Panc1 (cell line): ENCODE measurements at regions not wholly inside any gene's neighbourhood (a gene's known extent, or its start where the extent isn't known, plus 50 kb on each side); places are given as distances from the start of the nearest gene placed in this dataset.

Source experiments
- ATAC-seq: fragments of 200-7000 bp; cut with Tn5 transposase; 2 replicates; pipeline ENCODE4 v1.9.1; 2020; ENCODE audit warnings: mild to moderate bottlenecking, moderate library complexity
- BruUV-seq: library from RNA; stranded (reverse); fragments of 400-500 nt; replicated peaks from 2 replicates; lab custom pipeline; 2021; lab: Mats Ljungman, UMichigan
- CTCF ChIA-PET: fragments of 300-600 bp; sonication (Branson Sonifier 250); formaldehyde crosslinking; loops from one replicate; lab custom pipeline; 2022; ENCODE audit warnings: antibody characterized with exemption; lab: Charles Lee
- POLR2A ChIA-PET: fragments of 300-600 bp; sonication (Branson Sonifier 250); formaldehyde crosslinking; loops from one replicate; lab custom pipeline; 2022; ENCODE audit warnings: antibody characterized with exemption; lab: Charles Lee
- DNase-seq: peaks from one replicate; pipeline ENCODE4 v3.0.0-alpha.2; 2010; ENCODE audit warnings: low read depth, low spot score
- H3K27ac ChIP-seq: 2 replicates; pipeline ENCODE4 v1.5.1; 2011; ENCODE audit warnings: mild to moderate bottlenecking, low read length, inconsistent platforms
- H3K27me3 ChIP-seq: fragments of 200-500 bp; sonication (Bioruptor generic); 2 replicates; pipeline ENCODE4 v1.6.0; 2014; ENCODE audit warnings: low read length, inconsistent platforms; ENCODE audit not compliant: control insufficient read depth, insufficient read depth
- H3K36me3 ChIP-seq: fragments of 200-500 bp; sonication (Bioruptor generic); 2 replicates; pipeline ENCODE4 v1.5.1; 2014; ENCODE audit warnings: inconsistent platforms, mild to moderate bottlenecking, low read length, moderate library complexity; ENCODE audit not compliant: control insufficient read depth, insufficient read depth
- H3K4me1 ChIP-seq: 2 replicates; pipeline ENCODE4 v1.5.1; 2011; ENCODE audit warnings: inconsistent platforms, mild to moderate bottlenecking, low read length, moderate library complexity; ENCODE audit not compliant: control insufficient read depth, insufficient read depth
- H3K4me3 ChIP-seq, 2 experiments: 2 replicates each; pipeline ENCODE4 v1.5.1; 2011 to 2012; ENCODE audit warnings: low read depth in 2 of 2, low read length in 2 of 2, mild to moderate bottlenecking in 2 of 2, inconsistent platforms in 1 of 2, moderate library complexity in 1 of 2
- H3K9me3 ChIP-seq: fragments of 200-500 bp; sonication (Bioruptor generic); 2 replicates; pipeline ENCODE4 v1.5.1; 2014; ENCODE audit warnings: low read depth, mild to moderate bottlenecking, inconsistent platforms, low read length, moderate library complexity; ENCODE audit not compliant: control insufficient read depth, insufficient read depth
- POLR2AphosphoS5 ChIP-seq: IDR thresholded peaks from 2 replicates; pipeline ENCODE4 v1.6.1; 2012; ENCODE audit warnings: mild to moderate bottlenecking, low read depth, low read length, moderate library complexity
- SIN3A ChIP-seq: IDR thresholded peaks from 2 replicates; pipeline ENCODE4 v1.6.1; 2012; ENCODE audit warnings: low read depth, mild to moderate bottlenecking, low read length, moderate library complexity, borderline replicate concordance; ENCODE audit not compliant: insufficient read depth
- TCF7L2 ChIP-seq: IDR thresholded peaks from 2 replicates; pipeline ENCODE4 v1.6.1; 2011; ENCODE audit warnings: mild to moderate bottlenecking, low read depth, low read length, inconsistent platforms
- in situ Hi-C: cut with HindIII; loops from 2 replicates; pipeline ENCODE4 v1.10.0; 2016; ENCODE audit warnings: low sequenced_read_pairs, low pct_unique_long_range_greater_than_20kb
- intact Hi-C: fragments of 100-400 bp; cut with micrococcal nuclease; formaldehyde crosslinking; loops from one replicate; pipeline ENCODE4 v1.10.0; 2022; ENCODE audit not compliant: unreplicated experiment
- TF ChIP-seq, protein P1 (sequence below), 2 experiments: IDR thresholded peaks; 2 replicates each; pipeline ENCODE4 v1.6.1; 2011 to 2012; ENCODE audit warnings: low read depth in 2 of 2, control low read depth in 1 of 2, low read length in 1 of 2, mild to moderate bottlenecking in 1 of 2, moderate library complexity in 1 of 2; ENCODE audit not compliant: insufficient read depth in 1 of 2
- TF ChIP-seq, protein P2 (sequence below): fragments of 450-650 bp; IDR thresholded peaks from 2 replicates; pipeline ENCODE4 v1.5.1; 2017; ENCODE audit warnings: mild to moderate bottlenecking

DNA sequence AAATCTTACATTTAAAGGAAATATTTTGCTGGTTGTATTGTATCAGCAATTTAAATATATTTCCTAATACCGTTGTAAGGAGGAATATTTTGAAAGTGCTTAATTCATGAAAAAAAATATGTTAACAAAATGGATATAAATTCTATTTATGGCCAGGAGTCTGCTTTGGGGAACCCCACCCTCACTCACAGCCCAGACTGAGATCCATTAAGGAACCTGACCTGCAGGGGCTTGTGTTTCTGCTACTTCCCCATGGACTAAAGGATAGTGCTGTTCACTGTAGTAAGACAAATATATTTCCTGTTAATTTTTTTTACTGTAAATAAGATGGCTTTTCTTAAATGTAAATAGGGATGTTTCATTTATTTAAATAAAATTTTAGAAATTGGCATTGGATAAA lies 221.9 kb upstream of the COL3A1 start:
- Histone ChIP-seq H3K36me3 (no peaks in the 10 kb centered on the region), H3K9me3 (no peaks in the 10 kb centered on the region), H3K27ac (no peak overlapping the region), H3K4me1 (no peaks in the 10 kb centered on the region), H3K27me3 (no peaks in the 10 kb centered on the region), H3K4me3 (no peak overlapping the region)
- DNase-seq (no peak), ATAC-seq (no peak)
- ChIA-PET CTCF (no interaction called here), POLR2A (no interaction called here)
- no TSS peak for BruUV-seq
- in situ Hi-C loops (no loop called here), intact Hi-C loops (no loop called here)
- TF ChIP-seq POLR2AphosphoS5 (no peak), TCF7L2 (no peak), SIN3A (no peak)
- TF ChIP-seq, protein P1, sequence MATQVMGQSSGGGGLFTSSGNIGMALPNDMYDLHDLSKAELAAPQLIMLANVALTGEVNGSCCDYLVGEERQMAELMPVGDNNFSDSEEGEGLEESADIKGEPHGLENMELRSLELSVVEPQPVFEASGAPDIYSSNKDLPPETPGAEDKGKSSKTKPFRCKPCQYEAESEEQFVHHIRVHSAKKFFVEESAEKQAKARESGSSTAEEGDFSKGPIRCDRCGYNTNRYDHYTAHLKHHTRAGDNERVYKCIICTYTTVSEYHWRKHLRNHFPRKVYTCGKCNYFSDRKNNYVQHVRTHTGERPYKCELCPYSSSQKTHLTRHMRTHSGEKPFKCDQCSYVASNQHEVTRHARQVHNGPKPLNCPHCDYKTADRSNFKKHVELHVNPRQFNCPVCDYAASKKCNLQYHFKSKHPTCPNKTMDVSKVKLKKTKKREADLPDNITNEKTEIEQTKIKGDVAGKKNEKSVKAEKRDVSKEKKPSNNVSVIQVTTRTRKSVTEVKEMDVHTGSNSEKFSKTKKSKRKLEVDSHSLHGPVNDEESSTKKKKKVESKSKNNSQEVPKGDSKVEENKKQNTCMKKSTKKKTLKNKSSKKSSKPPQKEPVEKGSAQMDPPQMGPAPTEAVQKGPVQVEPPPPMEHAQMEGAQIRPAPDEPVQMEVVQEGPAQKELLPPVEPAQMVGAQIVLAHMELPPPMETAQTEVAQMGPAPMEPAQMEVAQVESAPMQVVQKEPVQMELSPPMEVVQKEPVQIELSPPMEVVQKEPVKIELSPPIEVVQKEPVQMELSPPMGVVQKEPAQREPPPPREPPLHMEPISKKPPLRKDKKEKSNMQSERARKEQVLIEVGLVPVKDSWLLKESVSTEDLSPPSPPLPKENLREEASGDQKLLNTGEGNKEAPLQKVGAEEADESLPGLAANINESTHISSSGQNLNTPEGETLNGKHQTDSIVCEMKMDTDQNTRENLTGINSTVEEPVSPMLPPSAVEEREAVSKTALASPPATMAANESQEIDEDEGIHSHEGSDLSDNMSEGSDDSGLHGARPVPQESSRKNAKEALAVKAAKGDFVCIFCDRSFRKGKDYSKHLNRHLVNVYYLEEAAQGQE (IDR thresholded peaks at IDR 0.05; ENCODE audit: insufficient read depth in 1 of 2, low read depth in 2 of 2, low read length in 1 of 2), result no peak
- TF ChIP-seq, protein P2, sequence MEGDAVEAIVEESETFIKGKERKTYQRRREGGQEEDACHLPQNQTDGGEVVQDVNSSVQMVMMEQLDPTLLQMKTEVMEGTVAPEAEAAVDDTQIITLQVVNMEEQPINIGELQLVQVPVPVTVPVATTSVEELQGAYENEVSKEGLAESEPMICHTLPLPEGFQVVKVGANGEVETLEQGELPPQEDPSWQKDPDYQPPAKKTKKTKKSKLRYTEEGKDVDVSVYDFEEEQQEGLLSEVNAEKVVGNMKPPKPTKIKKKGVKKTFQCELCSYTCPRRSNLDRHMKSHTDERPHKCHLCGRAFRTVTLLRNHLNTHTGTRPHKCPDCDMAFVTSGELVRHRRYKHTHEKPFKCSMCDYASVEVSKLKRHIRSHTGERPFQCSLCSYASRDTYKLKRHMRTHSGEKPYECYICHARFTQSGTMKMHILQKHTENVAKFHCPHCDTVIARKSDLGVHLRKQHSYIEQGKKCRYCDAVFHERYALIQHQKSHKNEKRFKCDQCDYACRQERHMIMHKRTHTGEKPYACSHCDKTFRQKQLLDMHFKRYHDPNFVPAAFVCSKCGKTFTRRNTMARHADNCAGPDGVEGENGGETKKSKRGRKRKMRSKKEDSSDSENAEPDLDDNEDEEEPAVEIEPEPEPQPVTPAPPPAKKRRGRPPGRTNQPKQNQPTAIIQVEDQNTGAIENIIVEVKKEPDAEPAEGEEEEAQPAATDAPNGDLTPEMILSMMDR, result no peak

DNA sequence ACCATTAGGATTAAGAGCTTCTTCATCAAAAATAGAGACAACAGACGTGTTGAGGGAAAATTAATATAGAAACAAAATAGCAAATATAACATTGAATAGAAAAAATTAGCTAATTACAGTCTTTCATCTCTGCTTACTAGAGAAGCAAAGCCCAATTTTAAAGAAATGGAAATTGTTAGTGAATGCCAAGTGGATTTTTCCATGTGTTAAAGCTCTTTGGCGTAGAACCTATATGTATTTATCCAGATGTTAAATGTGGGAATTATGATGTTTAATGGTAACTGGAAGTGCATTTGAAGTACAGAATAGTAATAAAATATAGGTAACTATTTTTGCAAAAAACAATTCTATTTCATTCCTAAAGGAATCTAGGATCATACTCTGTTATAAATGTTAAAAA lies 212.0 kb upstream of the COL3A1 start:
- ATAC-seq (no peak), DNase-seq (no peak)
- BruUV-seq, result no TSS peak
- in situ Hi-C loops (no loop called here), intact Hi-C loops (no loop called here)
- H3K4me1 ChIP-seq, result no peaks in the 10 kb centered on the region
- ChIA-PET CTCF (no interaction called here), POLR2A (no interaction called here)
- no peaks in the 10 kb centered on the region for H3K36me3 ChIP-seq
- no peaks in the 10 kb centered on the region for H3K27me3 ChIP-seq
- H3K4me3 ChIP-seq, result no peak overlapping the region
- TF ChIP-seq, protein P1 (IDR thresholded peaks at IDR 0.05; ENCODE audit: insufficient read depth in 1 of 2, low read depth in 2 of 2, low read length in 1 of 2), result no peak
- TF ChIP-seq TCF7L2 (no peak), POLR2AphosphoS5 (no peak)
- TF ChIP-seq, protein P2, result no peak
- H3K27ac ChIP-seq, result no peak overlapping the region
- H3K9me3 ChIP-seq, result no peaks in the 10 kb centered on the region
